PC-3 (cell line): ENCODE measurements at regions not wholly inside any gene's neighbourhood (a gene's known extent, or its start where the extent isn't known, plus 50 kb on each side); places are given as distances from the start of the nearest gene placed in this dataset.

Experiments
- EZH2phosphoT487 ChIP-seq: fragments of 300-600 bp; sonication (generic); IDR thresholded peaks from 2 replicates; pipeline ENCODE4 v1.6.1; 2018; ENCODE audit warnings: mild to moderate bottlenecking, antibody characterized with exemption, low read length, borderline replicate concordance
- TF ChIP-seq, protein P1 (sequence below): fragments of 300-600 bp; sonication (generic); conservative IDR thresholded peaks from 2 replicates; pipeline ENCODE4 v1.5.1; 2017; ENCODE audit warnings: antibody characterized with exemption, low read depth, mild to moderate bottlenecking, low read length

DNA sequence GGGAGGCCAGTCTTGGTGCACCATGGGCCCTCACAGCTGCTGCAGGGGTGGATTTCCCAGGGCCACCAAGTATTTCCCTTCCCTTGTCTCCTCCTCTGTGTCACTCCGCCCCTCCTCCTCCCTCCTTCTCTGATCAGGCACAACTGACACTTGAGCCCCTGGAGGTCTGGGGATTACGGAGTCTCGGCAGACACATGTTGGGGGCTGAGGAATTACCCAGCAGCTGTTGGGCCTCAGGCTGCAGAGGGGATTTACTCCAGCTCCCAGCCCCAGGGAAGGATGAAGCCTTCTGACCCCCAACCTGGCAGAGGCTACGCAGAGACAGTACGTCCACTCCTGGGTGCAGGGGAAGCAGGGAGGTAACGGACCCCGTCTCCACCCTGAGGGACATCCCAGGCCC, 420.5 kb upstream of the SULF2 start:
- TF ChIP-seq, protein P1, sequence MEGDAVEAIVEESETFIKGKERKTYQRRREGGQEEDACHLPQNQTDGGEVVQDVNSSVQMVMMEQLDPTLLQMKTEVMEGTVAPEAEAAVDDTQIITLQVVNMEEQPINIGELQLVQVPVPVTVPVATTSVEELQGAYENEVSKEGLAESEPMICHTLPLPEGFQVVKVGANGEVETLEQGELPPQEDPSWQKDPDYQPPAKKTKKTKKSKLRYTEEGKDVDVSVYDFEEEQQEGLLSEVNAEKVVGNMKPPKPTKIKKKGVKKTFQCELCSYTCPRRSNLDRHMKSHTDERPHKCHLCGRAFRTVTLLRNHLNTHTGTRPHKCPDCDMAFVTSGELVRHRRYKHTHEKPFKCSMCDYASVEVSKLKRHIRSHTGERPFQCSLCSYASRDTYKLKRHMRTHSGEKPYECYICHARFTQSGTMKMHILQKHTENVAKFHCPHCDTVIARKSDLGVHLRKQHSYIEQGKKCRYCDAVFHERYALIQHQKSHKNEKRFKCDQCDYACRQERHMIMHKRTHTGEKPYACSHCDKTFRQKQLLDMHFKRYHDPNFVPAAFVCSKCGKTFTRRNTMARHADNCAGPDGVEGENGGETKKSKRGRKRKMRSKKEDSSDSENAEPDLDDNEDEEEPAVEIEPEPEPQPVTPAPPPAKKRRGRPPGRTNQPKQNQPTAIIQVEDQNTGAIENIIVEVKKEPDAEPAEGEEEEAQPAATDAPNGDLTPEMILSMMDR = no peak
- TF ChIP-seq EZH2phosphoT487 = no peak
